K562 (cell line): ENCODE measurements at regions not wholly inside any gene's neighbourhood (a gene's known extent, or its start where the extent isn't known, plus 50 kb on each side); places are given as distances from the start of the nearest gene placed in this dataset.

Experiments used
- ATAC-seq: fragments of 200-7000 bp; cut with Tn5 transposase; 3 replicates; pipeline ENCODE4 v1.9.1; 2020; ENCODE audit warnings: moderate library complexity
- BruUV-seq: library from RNA; stranded (reverse); fragments of 400-500 nt; replicated peaks from 2 replicates; lab custom pipeline; 2021; lab: Mats Ljungman, UMichigan
- CTCF ChIA-PET: fragments of 300-600 bp; formaldehyde crosslinking; extraction: SDS; loops from one replicate; lab custom pipeline; 2021; ENCODE audit warnings: low intra/inter-chr PET ratio; lab: Yijun Ruan, JAX
- POLR2A ChIA-PET: fragments of 300-600, 350-650 bp; sonication (Branson Sonifier 250); formaldehyde crosslinking; extraction: SDS; loops from one replicate; lab custom pipeline; 2021; ENCODE audit warnings: antibody characterized with exemption, inconsistent platforms; lab: Yijun Ruan, JAX
- DNase-seq, 4 experiments: peaks; one replicate each; pipeline versions ENCODE4 v3.0.0 to v3.0.0-alpha.2; 2011 to 2018; ENCODE audit warnings: low spot score in 3 of 4, mixed read lengths in 3 of 4; ENCODE audit errors: extremely low read depth in 1 of 4
- FAIRE-seq: peaks from 2 replicates; lab custom pipeline; 2011; peaks lifted over from hg19 to GRCh38; lab: Jason Lieb, UNC
- H2AFZ ChIP-seq: 2 replicates; pipeline ENCODE4 v1.6.0; 2011; ENCODE audit warnings: low read depth, low read length, control low read depth, inconsistent platforms
- H3K27ac ChIP-seq: fragments of 200-600 bp; 3 replicates; pipeline ENCODE4 v1.8.0; 2011; ENCODE audit warnings: low read depth, mild to moderate bottlenecking, control low read depth, inconsistent platforms, low read length, moderate library complexity, mixed read lengths; ENCODE audit errors: extremely low read depth
- H3K27me3 ChIP-seq, 2 experiments: fragments of 300-600 bp in 1 of 2; 2 replicates in 1 of 2; 3 replicates in 1 of 2; pipeline versions ENCODE4 v1.6.0 to v1.8.0; 2011; ENCODE audit warnings: inconsistent platforms in 2 of 2, low read length in 2 of 2, mild to moderate bottlenecking in 1 of 2, mixed read lengths in 1 of 2, moderate library complexity in 1 of 2; ENCODE audit not compliant: control insufficient read depth in 2 of 2, insufficient read depth in 2 of 2
- H3K36me3 ChIP-seq: fragments of 300-600 bp; 3 replicates; pipeline ENCODE4 v1.8.0; 2011; ENCODE audit warnings: mild to moderate bottlenecking, low read length, inconsistent platforms; ENCODE audit not compliant: control insufficient read depth, insufficient read depth
- H3K4me1 ChIP-seq, 2 experiments: fragments of 200-600 bp in 1 of 2; replicated peaks in 1 of 2; 2 replicates in 1 of 2; 3 replicates in 1 of 2; pipeline versions ENCODE4 v1.5.1 to v1.8.0; 2011; ENCODE audit warnings: inconsistent platforms in 2 of 2, low read length in 2 of 2, mild to moderate bottlenecking in 1 of 2, mixed read lengths in 1 of 2, moderate library complexity in 1 of 2; ENCODE audit not compliant: control insufficient read depth in 2 of 2, insufficient read depth in 2 of 2
- H3K4me2 ChIP-seq: 2 replicates; pipeline ENCODE4 v1.6.1; 2011; ENCODE audit warnings: low read length, control low read depth, inconsistent platforms, mixed read lengths; ENCODE audit not compliant: insufficient read depth
- H3K4me3 ChIP-seq: fragments of 200-600 bp; sonication (generic), shearing (Covaris generic); 2 replicates; pipeline ENCODE4 v1.5.1; 2016; ENCODE audit warnings: control low read depth, inconsistent platforms
- H3K79me2 ChIP-seq: fragments of 200-600 bp; 3 replicates; pipeline ENCODE4 v1.8.0; 2011; ENCODE audit warnings: low read length, inconsistent platforms; ENCODE audit not compliant: control insufficient read depth, insufficient read depth
- H3K9ac ChIP-seq, 2 experiments: 2 replicates each; pipeline versions ENCODE4 v1.6.0 to v1.6.1; 2011; ENCODE audit warnings: low read depth in 2 of 2, low read length in 2 of 2, control low read depth in 1 of 2, inconsistent platforms in 1 of 2, mild to moderate bottlenecking in 1 of 2, mixed read lengths in 1 of 2; ENCODE audit not compliant: insufficient read depth in 1 of 2
- H3K9me1 ChIP-seq: one replicate; pipeline ENCODE4 v1.6.0; 2011; ENCODE audit warnings: inconsistent platforms, mild to moderate bottlenecking, low read length, moderate library complexity; ENCODE audit not compliant: control insufficient read depth, insufficient read depth
- H3K9me3 ChIP-seq: replicated peaks from 2 replicates; pipeline ENCODE4 v1.5.1; 2011; ENCODE audit warnings: low read depth, low read length, inconsistent platforms; ENCODE audit not compliant: control insufficient read depth, insufficient read depth
- H4K20me1 ChIP-seq: replicated peaks from 2 replicates; pipeline ENCODE4 v1.6.1; 2011; ENCODE audit warnings: low read length, inconsistent platforms, mixed read lengths; ENCODE audit not compliant: control insufficient read depth, insufficient read depth
- CREB3L1 ChIP-seq: fragments of 450-650 bp; IDR thresholded peaks from 2 replicates; pipeline ENCODE4 v1.6.1; 2014; ENCODE audit warnings: low read depth, mild to moderate bottlenecking, moderate library complexity, borderline replicate concordance
- EZH2 ChIP-seq: IDR thresholded peaks from 2 replicates; pipeline ENCODE4 v1.6.1; 2012; ENCODE audit warnings: low read depth, mild to moderate bottlenecking, inconsistent platforms, low read length, borderline replicate concordance
- HEY1 ChIP-seq: fragments of 250-450 bp; sonication (Bioruptor Pico); IDR thresholded peaks from 2 replicates; pipeline ENCODE4 v1.5.0; 2020; ENCODE audit warnings: mild to moderate bottlenecking, moderate library complexity, borderline replicate concordance
- MBD2 ChIP-seq: sonication (generic); IDR thresholded peaks from 2 replicates; pipeline ENCODE4 v1.6.1; 2016; ENCODE audit warnings: low read depth, borderline replicate concordance
- MYNN ChIP-seq, 2 experiments: sonication (generic); formaldehyde crosslinking in 1 of 2; IDR thresholded peaks; 2 replicates each; pipeline versions ENCODE4 v1.5.0 to v1.6.1; 2016 to 2020; ENCODE audit warnings: antibody characterized with exemption in 1 of 2, missing genetic modification reagents in 1 of 2
- RBM17 ChIP-seq: fragments of 200-400 bp; formaldehyde crosslinking; IDR thresholded peaks from 2 replicates; pipeline ENCODE4 v1.6.1; 2017; ENCODE audit warnings: low read depth, mild to moderate bottlenecking, low read length, borderline replicate concordance
- RFX7 ChIP-seq: fragments of 250-450 bp; sonication (Bioruptor Pico); IDR thresholded peaks from 2 replicates; pipeline ENCODE4 v1.5.1; 2021; ENCODE audit warnings: mild to moderate bottlenecking
- TAL1 ChIP-seq: fragments of 450-650 bp; IDR thresholded peaks from 2 replicates; pipeline ENCODE4 v1.6.1; 2016; ENCODE audit warnings: mild to moderate bottlenecking
- TCFL5 ChIP-seq: fragments of 250-450 bp; sonication (Bioruptor Pico); conservative IDR thresholded peaks from 2 replicates; pipeline ENCODE4 v1.6.1; 2021; ENCODE audit warnings: mild to moderate bottlenecking, moderate library complexity, matching md5 sums
- ZBTB12 ChIP-seq: fragments of 250-450 bp; sonication (Bioruptor Pico); IDR thresholded peaks from 2 replicates; pipeline ENCODE4 v1.4.0; 2020
- ZNF280B ChIP-seq: fragments of 250-450 bp; sonication (Bioruptor Pico); IDR thresholded peaks from 2 replicates; pipeline ENCODE4 v1.5.1; 2021; ENCODE audit warnings: mild to moderate bottlenecking
- ZNF764 ChIP-seq: fragments of 250-450 bp; sonication (Bioruptor Pico); IDR thresholded peaks from 2 replicates; pipeline ENCODE4 v1.4.0; 2020; ENCODE audit warnings: low read depth, mild to moderate bottlenecking, moderate library complexity
- in situ Hi-C: fragments of 300-500 bp; cut with MboI; formaldehyde crosslinking; loops from 4 replicates; pipeline ENCODE4 v1.15.0; 2018; ENCODE audit warnings: inconsistent platforms, mixed read lengths
- intact Hi-C: fragments of 100-400 bp; cut with micrococcal nuclease; formaldehyde crosslinking; loops from 2 replicates; pipeline ENCODE4 v1.14.2; 2022

GRCh38 chr4:123144616-123145015 is 222.2 kb upstream of the NUDT6 start:
- no peak for DNase-seq
- no peak for ATAC-seq
- BruUV-seq: no TSS peak
- H3K4me2 ChIP-seq: no peak overlapping the region
- H3K79me2 ChIP-seq: no peaks in the 10 kb centered on the region
- H3K9me3 ChIP-seq: no peaks in the 10 kb centered on the region
- intact Hi-C loops (no loop called here), in situ Hi-C loops (no loop called here)
- POLR2A ChIA-PET: no interaction called here
- H2AFZ ChIP-seq: no peak overlapping the region
- no peaks in the 10 kb centered on the region for H3K27me3 ChIP-seq
- no peak overlapping the region for H3K9ac ChIP-seq
- H3K27ac ChIP-seq: no peak overlapping the region
- FAIRE-seq: no peak
- no peaks in the 10 kb centered on the region for H3K4me1 ChIP-seq
- H3K36me3 ChIP-seq: peaks cover 2% of the 10 kb centered on the region; the same call in 1 of the 3 replicates
- no peak for TF ChIP-seq RBM17
- TF ChIP-seq HEY1 (CRISPR knock-in tag): no peak
- no peak for TF ChIP-seq RFX7 (CRISPR knock-in tag)
- TF ChIP-seq TAL1: no peak
- no peak for TF ChIP-seq TCFL5 (CRISPR knock-in tag)
- no peak for TF ChIP-seq ZNF764 (CRISPR knock-in tag)
- TF ChIP-seq MYNN (IDR thresholded peaks at IDR 0.05): no peak
- TF ChIP-seq MYNN (CRISPR knock-in tag; IDR thresholded peaks at IDR 0.05): no peak
- TF ChIP-seq EZH2: no peak
- no peak for TF ChIP-seq MBD2
- no peak for TF ChIP-seq CREB3L1
- TF ChIP-seq ZBTB12: no peak
- no peak for TF ChIP-seq ZNF280B (CRISPR knock-in tag)
- H4K20me1 ChIP-seq: no peaks in the 10 kb centered on the region
- no peak overlapping the region for H3K4me3 ChIP-seq
- CTCF ChIA-PET: no interaction called here
- no peaks in the 10 kb centered on the region for H3K9me1 ChIP-seq
